ENCODE measurements at regions not wholly inside any gene's neighbourhood (a gene's known extent, or its start where the extent isn't known, plus 50 kb on each side); places are given as distances from the start of the nearest gene placed in this dataset.
"Not testable (repeated sequence)": the region's sequence is repeated elsewhere in the genome, so short reads cannot be mapped to it uniquely, and the experiment has no call there.

DNA sequence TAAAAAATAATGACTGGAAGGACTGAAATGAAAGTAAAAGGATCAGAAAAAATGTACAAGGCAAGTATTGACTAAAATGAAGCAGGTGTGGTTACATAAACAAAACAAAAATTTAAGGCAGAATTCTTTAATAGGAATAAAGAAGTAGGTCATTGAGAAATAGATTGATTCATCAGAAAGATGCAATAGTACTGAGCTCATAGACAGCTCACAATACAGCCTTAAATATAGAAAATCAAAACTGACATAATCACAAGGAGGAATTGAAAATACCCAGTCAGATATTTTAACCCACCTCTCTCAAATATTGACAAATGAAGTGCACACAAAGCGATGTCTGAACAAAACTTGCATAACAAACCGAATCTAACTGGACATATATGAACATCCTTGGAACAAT lies 366.8 kb upstream of the DPYD start:
- no peak for DNase-seq (ENCODE audit: low spot score)

GRCh38 chr1:98286656-98287055 lies 365.8 kb upstream of the DPYD start:
- no peak for DNase-seq (ENCODE audit: low spot score)

DNA sequence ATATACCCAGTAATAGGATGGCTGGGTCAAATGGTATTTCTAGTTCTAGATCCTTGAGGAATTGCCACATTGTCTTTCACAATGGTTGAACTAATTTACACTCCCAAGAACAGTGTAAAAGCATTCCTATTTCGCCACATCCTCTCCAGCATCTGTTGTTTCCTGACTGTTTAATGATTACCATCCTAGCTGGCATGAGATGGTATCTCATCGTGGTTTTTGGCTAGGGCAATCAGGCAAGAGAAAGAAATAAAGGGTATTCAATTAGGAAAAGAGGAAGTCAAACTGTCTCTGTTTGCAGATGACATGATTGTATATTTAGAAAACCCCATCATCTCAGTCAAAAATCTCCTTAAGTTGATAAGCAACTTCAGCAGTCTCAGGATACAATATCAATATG lies 364.5 kb upstream of the DPYD start:
- DNase-seq (ENCODE audit: low spot score): not testable (repeated sequence)

- no peak for DNase-seq (ENCODE audit: low spot score)
Measured at GRCh38 chr1:98280049-98280448, 359.2 kb upstream of the DPYD start.

DNA sequence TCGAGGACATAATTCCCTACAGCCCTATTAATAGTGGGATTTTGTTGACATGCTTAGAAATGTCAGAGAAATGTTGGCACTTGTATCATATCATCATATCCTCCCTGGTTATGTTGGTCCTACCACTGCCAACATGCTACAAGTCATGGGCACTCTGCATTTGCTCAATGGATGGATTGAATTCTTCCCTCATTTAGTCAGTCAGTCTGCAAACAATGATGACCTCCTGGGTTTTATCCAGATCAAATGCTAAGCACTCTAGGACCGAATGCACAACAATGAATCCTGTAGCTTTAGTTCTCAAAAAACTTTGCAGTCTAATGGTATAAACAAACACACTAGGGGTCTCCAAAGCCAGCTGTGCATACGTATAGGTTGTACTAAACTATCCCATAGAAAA lies 357.2 kb upstream of the DPYD start:
- DNase-seq (ENCODE audit: low spot score): no peak

DNA sequence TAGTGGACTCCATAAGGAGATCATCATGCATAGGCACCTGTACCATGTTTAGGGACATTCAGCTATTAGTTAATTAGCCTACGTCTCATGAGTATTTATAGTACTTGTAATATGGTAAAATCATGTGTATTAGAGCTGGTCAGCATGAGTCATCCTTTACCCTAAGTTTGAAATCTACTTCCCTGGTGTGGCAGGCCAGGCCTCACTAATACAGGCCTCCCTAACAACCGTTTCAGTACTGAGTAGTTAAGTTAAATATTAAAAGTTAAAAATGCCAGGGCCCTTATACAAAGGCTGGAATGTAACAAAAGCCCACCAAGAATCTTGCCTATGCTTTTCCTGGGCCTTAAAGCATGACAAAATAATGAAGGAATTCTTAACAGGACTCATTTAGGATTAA lies 356.3 kb upstream of the DPYD start:
- DNase-seq (ENCODE audit: low spot score): no peak

DNA sequence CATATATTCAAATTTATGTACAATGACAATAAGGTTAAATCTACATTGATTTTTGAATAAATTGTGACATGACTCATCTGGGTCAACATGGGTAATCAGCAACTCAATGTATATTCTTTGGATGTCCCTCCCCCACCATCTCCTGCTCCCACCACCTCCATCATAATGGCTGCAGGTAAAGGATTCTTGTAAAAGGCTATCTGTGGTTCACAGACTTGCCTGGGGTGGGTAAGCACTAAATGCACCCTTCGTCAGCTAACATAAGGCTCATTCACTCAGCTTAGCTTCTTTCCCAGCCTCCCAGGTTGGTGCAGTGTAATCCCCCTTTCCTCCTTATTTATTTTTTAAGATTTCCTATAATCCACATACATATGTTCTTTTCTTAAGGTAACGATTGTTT lies 355.7 kb upstream of the DPYD start:
- DNase-seq (ENCODE audit: low spot score): no peak

GRCh38 chr1:98268316-98268715 lies 347.5 kb upstream of the DPYD start:
- DNase-seq (ENCODE audit: low spot score): no peak

DNA sequence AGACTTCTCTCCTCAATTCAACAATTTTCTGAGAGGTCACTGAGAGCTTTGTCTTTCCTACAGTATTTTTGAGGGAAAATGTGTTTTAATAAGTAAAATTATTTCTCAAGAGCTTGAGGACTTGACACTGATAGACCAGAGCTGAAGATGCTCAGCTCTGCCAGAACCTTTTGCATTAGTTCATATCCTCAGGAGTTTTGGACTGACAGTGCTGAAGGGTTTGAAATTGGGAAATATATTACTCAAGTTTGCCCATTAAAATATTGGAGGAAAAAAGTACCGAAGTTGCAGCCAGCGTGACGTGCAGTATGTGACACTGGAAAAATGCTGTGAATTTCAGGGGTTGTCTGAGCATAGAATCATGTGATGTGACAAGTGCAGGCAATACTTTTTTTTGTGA lies 346.6 kb upstream of the DPYD start:
- no peak for DNase-seq (ENCODE audit: low spot score)

GRCh38 chr1:98264727-98265126 lies 343.9 kb upstream of the DPYD start:
- DNase-seq (ENCODE audit: low spot score): no peak

DNA sequence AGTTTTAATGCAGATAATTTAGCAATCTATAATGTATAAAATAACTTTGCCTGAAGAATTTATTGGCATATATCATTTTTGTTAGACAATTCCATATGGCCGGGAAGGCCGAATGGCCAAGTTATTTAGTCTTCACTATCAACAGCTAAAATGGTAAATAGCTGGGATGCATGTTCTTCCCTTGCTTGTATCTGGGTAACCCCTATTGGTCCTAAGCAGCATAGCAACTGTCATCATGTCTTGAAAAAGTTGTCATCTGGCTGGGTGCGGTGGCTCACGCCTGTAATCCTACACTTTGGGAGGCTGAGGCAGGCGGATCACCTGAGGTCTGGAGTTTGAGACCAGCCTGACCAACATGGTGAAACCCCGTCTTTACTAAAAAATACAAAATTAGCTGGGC lies 340.0 kb upstream of the DPYD start:
- no peak for DNase-seq (ENCODE audit: low spot score)

DNA sequence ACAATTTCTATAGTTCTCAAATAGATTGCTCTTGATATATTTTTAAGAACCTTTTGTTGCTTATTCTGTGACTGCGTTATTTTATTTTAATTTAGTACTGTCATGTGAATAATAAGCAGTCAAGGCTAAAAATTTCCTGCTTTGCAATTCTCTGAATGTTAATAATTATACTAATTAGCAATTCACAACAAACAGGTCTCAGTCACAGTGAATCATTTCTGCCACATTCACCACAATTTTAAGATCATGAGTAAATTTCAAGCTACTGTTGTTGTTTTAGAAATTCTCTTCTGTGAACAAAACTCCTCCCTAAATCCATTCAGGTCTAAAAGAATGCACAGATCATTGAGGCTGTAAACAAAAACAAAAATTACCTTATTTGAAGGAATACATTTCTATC lies 339.6 kb upstream of the DPYD start:
- DNase-seq (ENCODE audit: low spot score): no peak

- DNase-seq (ENCODE audit: low spot score): no peak
Measured at GRCh38 chr1:98256700-98257099, 335.9 kb upstream of the DPYD start.

DNA sequence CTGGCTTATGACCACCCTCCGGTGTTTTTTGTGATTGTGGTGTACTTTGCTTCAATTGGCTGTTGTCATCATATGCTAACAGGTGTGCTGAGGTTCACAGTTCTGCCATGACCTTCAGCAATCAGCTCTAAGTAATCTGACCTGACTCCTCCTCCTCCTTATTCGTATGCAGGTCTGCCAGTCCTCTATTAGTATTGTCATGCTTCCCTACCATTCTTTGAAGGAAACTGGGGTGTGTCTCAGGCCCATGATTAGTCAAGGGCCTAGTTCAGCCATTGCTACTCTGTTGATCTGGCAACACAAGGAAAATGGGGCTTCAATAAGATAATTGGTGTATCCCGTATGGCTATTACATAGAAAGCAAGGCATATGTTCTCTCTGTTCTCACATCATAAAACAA lies 332.3 kb upstream of the DPYD start:
- peak; percentile 69 for DNase-seq (ENCODE audit: low spot score)

- no peak for DNase-seq (ENCODE audit: low spot score)
Measured at GRCh38 chr1:98251497-98251896, 330.7 kb upstream of the DPYD start.

- DNase-seq (ENCODE audit: low spot score): no peak
Measured at GRCh38 chr1:98232678-98233077, 311.8 kb upstream of the DPYD start.

- no peak for DNase-seq (ENCODE audit: low spot score)
Measured at GRCh38 chr1:98222706-98223105, 301.9 kb upstream of the DPYD start.

GRCh38 chr1:98221923-98222322 lies 301.1 kb upstream of the DPYD start:
- no peak for DNase-seq (ENCODE audit: low spot score)

- no peak for DNase-seq (ENCODE audit: low spot score)
Measured at GRCh38 chr1:98217601-98218000, 296.8 kb upstream of the DPYD start.

DNA sequence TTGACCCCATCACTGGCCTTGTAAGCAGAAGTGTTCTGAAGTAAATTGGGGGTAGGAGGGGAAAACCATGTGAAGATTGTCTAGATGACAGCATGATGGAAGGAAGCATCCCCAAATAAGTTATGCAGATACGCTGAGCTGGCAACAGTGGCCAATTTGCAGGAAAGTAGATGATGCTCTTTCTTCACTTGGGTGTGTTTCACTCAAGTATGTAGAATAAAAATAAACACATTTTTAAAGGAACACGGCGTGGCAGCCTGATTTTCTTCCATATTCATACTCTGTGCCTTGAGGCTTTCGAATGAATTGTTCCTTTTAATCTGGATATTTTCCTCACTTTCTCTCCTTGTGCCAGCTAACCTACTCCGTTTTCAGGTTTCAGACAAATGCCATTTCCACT lies 295.5 kb upstream of the DPYD start:
- no peak for DNase-seq (ENCODE audit: low spot score)

DNA sequence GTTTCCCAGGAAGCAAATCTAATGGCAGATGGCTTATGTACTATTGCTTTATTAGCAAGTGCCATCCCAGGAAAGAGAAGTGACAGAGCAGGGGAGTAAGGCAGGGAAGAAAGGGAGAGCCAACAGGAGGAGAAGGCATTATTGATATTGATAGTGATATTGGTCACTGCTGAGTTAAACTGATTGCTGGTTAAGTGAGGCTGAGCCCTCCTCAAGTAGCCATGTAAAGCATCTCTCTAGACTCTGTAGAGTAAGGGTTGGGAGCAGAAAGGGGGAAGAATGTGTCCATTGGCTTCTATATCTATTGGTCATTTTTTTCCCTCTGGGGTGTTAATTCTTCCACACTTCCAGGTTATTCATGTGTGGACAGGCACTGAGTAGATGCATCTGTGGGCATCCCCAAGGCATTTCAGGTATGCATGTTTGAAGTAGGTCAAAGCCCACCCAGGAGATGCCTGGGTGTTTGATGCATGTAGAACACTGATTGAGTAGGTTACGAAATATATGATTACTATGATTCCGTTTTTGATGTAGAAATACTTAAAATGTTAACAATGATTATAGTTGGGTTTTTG lies 290.5 kb upstream of the DPYD start:
- DNase-seq (ENCODE audit: low spot score): no peak

- no peak for DNase-seq (ENCODE audit: low spot score)
Measured at GRCh38 chr1:98210563-98210962, 289.7 kb upstream of the DPYD start.

- DNase-seq (ENCODE audit: low spot score): peak; percentile 14
Measured at GRCh38 chr1:98210064-98210463, 289.2 kb upstream of the DPYD start.

DNA sequence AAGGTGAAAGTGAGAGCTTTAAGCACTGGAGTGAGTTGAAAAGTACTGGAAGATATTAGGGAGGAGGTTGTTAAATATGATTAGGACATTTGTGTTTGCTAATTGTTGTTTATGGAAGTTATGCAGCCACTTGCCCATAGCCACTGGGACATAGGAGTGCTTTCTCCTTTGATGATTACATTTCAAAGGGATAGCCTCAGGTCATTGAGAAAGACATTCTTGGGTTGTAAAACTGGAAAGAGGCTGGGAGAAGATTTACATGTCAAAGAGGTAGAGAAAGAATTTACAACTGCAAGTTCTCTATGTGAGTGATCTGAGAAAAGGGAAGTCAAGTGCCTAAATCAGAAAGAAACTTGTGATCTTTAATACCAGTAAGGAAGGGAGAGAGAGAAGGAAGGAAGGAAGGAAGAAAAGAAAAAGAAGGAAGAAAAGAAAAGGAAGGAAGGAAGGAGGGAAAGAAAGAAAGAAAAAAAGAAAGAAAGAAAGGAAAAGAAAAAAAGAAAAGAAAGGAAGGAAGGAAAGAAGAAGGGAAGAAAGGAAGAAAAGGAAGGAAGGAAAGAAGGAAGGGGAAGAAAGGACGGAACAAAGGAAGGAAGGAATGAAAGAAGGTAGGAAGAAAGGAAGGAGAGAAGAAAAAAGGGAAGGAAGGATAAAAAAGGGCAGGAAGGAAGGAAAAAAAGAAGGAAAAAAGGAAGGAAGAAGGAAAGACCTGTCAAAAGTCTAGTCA lies 284.6 kb upstream of the DPYD start:
- peak; percentile 27 for DNase-seq (ENCODE audit: low spot score)
